Germinal center (tissue), 1 donor: ENCODE measurements at regions not wholly inside any gene's neighbourhood (a gene's known extent, or its start where the extent isn't known, plus 50 kb on each side); places are given as distances from the start of the nearest gene placed in this dataset.
"Not testable (repeated sequence)": the region's sequence is repeated elsewhere in the genome, so short reads cannot be mapped to it uniquely, and the experiment has no call there.

ENCODE experiments used
- DNase-seq: peaks from one replicate; pipeline ENCODE4 v3.0.0; 2012; ENCODE audit warnings: mixed read lengths, low spot score

DNA sequence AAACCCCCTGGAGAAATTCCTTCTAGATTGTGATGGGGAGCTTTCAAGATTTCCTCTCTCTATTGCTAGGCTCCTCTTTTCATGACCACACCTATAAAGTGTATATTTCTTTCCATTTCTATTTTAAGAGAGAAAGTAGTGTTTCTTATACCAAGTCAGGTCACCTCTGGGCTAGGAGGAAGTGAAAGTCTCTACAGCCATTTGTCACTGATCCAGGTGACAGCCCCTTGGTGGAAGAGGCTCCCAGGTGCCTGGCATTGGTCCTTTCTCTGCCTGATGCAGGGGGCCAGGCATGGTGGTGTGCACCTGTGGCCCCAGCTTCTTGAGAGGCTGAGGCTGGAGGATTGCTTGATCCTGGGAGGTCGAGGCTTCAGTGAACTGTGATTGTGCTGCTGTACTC lies 64.7 kb downstream of the DHCR7 start:
- peak; percentile 62 for DNase-seq

DNA sequence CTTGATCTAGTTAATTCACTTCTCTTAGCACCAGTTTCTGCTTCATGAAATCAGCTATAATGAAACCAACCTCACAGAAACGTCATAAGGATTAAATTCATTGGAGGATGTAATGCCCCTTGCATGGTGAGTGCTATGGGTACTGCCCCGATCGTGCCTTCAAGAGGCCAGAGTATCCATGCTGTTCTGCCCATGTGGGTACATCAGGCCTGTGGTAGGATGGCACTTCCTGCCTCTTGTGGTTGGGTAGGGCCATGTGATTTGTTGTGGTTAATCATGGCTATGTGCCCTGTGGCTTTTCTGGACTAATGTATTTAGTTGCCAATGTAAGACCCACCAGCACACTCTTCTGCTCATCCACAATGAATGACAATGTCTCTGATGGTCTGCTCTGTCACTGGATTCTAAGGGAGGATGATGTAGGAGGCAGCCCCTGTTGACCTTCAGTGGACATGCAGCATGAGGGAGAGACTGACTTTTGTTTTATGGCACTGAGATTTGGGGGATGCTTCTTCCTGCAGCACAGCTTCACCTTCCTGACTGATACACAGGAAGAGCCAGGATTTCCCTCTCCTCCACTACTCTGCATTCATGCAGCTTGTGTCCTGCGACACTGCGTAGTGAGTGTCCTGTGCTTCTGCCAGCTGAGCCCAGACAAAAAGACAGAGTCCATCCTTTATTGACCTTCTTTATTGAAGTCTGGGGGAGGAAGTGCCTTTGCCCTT lies 66.2 kb downstream of the DHCR7 start:
- DNase-seq, result no peak

DNA sequence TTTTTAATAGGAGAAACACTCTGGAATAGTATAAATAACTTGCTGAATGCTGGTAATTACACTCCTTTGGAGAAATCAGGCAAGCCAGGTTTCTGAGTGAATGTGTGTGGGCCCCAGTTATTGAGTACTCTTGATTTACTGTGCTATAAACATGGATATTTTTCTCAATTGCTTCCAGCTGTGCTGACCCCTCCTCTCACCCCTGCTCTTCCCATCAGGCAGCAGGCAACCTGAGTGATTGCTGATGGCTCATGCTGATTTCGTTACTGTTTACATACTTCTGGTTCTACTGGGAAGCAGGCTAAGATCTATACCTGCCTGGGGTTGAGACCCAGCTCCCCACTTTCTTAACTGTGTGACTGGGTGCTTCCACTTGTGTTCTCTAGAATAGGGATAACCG lies 68.5 kb downstream of the DHCR7 start:
- DNase-seq, result no peak

DNA sequence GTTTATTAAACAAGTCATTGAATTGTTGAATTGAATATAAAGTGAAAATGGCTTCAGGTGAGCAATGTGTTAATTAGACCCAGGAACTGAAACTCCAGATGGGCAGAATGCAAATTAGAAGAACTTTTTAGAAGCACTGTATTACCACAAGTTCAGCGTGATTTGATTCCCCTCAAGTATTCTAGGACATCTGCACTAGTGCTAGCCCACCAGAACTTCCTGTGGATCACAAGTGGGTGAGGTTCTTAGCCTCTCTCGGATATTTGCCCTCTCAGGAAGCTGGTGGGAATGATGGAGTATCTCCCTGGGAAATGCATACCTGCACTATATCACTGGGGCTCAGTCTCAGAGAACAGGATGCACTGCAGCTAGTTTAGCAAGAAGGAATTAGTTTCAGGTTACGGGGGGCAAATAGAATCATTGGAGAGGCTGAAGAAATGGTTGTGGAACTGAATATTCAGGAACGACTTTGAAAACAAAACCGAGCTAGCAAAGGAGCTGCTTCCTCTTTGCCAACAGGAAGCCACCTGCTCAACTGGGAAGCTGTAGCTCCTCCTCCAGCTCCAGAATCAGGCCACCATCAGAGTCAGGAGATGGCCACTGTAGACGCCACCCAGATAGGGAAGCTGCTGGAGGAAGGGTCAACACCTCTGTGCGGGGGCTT lies 74.3 kb downstream of the DHCR7 start:
- DNase-seq, result peak; percentile 65

DNA sequence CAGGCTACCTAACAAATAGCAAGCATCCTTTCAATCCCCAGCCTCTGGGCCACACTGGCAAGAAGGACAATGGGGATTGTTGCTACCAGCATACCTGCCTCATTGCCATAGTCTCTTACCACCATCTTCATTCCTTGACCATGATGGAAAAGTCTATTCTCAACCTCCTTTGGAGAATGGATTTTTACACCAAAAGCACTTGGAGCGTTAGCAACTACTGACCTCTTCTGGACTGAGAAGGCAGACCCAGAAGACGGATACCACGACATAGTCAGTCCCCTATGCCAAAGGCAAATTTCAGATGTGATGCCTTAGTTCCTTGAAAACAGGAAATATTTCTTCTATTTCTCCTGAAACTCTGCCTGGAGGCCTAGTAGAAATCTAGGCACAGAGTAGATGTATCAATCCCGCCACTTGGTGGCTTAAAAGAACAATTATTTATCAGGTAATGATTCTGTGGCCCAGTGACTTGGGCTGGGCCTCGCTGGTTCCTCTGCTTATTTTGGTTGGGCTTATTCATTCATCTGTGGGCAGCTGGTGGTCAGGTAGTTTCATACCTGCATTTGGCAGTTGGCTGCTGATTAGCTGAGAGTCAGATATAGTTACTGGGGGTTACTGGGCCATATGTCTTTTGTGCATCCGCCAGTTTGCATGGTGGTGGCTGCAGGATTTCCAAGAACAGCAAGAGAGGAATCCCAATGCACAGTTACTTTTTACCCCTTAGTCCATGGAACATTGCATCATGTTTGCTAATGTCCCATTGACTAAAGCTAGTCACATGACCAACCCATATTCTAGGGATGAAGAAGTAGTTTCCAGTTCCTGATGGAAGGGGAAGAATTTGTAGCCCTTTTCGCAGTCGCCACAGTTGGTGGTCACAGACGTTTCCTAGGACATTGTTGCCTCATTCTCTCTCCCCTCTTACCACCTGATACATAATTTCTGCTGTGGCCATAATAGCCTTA lies 75.2 kb downstream of the DHCR7 start:
- no peak for DNase-seq

DNA sequence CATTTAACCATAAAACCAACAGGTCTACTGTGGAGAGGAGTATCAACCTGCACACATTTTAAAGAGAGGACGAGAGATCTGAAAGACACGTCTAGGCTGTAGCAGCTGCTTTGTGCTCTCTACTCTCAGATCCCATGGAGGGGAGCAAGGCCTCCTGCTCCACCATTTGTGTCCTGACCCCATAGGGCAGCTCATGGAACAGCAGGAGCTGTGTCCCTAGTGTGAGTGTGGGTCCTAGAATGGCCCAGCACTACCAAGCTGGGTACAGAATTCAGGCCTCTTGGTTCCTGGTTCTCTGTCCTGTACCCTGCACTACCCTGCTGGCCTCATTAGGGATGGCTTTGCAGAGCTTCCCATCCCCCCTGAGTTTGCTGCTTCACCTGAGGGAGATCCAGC lies 76.5 kb downstream of the DHCR7 start:
- no peak for DNase-seq

DNA sequence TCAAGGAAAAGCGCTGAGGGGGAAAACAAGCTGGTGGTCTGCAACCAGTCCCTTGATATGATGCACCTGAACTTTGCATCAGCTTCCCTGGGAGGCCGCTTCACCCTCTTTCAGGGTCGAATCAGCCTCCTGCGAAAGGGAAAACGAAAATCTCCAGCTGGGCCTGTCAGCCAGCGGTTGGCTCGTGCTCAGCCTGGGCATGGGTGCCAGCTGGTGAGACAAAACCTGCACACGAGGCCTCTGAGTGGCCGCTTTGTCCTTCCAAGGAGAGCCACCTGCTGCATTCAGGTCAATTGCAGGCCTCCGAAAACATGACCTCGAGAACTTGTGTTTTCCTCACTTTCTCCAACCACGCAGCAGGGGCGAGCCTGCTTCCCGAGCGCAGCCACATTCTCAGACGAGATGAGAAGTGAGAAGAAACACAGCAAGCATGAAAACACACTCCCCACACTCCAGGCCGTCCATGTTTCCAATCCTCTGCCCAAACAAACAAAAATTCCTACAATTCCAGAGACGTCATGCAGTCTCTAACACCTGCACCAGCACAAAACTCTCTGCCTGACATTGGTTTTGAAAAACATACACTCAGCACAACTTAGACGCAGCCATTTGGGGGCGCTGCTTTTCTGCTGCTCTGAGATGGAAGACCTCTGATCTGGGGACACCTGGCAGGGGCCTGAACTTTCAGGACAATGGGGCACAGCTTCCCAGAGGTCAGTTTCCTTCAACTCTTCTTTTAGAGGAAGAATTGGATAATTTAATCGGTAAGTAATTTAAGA lies 77.1 kb downstream of the DHCR7 start:
- DNase-seq, result no peak

DNA sequence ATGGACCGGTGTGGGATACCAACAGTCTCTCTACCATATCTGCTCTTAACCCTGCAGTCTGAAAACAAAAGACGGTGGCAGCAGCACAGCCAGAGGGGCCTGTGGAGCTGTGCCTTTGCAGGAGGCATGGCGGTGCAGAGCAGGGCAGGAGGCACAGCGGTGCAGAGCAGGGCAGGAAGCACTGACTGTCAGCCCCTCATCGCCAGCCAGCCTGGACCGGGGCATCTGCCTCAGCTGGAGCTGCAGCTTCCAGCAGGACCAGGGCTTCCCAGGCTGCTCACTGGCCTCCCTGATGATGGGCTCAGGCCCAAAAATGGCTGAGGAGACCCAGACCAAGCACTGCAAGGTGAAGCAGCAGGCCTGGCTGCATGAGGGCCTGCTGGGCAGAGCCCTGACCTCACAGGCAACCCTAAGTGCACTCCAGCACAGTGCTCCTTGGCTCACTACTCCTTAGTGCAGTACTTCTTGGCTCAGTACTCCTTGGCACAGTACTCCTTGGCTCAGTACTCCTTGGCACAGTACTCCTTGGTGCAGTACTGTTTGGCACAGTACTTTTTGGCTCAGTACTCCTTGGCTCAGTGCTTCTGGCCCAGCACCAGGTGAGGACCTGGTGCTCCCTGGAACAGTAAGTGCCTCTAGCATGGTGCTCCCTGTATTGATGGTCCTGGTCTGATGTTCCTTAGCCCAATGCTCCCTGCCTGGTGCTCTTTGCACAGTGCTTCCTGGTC lies 78.0 kb downstream of the DHCR7 start:
- no peak for DNase-seq

DNA sequence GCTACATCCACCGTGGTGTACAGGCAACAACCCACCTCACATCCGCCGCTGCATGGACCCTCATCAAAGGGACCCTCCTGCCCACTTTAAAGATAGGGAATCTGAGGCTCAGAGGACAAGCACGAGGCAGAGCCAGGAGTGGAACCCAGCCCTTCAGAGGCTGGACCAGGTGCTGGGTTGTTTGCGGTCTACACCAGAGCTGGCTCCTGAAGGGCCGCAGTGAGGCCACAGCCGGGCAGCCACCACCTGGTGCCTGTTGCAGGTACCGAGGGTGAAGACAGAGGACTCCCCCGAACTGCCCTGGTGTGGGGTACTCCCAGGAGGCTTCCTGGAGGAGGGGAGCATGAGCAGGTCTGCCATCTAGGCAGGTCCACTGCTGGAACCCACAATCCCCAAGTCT lies 78.8 kb downstream of the DHCR7 start:
- DNase-seq, result no peak

DNA sequence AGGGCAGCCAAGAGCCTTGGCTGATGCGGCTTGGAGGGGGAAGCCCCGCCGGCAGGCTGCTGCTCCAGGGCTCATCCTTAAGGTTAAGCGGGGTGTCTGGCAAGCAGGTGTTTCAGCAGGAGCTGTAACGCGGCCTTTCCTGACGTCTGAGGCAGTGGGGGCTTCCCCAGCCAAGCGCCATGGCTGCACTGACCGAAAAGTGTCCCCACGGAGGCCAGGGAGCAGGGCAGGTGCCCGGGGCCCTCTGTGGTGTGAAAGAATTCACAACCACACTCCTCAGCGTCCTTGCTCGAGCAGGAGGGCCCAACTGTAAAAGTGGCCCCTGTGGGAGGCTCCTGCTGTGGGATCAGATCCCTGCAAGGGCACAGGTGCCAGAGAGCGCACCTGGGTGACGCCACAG lies 79.2 kb downstream of the DHCR7 start:
- no peak for DNase-seq

DNA sequence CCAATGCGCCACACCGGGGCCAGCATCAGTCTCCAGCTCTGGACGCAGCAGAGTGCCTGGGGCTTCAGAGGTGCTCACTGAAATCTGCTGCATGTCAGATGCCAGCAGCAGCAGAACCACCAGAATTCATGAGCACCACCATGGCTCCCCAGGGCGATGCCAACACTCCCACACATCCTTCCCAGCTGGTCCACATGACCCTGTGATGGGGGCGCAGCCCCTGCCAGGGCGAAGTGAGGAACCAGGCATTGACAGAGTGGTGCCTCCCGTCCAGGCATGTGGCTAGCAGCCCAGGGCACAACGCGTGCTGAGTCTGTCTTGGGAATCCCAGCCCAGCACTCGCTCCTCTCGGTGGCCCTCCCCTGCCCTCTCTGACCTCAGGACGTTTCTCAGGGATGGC lies 80.4 kb downstream of the DHCR7 start:
- DNase-seq, result no peak

DNA sequence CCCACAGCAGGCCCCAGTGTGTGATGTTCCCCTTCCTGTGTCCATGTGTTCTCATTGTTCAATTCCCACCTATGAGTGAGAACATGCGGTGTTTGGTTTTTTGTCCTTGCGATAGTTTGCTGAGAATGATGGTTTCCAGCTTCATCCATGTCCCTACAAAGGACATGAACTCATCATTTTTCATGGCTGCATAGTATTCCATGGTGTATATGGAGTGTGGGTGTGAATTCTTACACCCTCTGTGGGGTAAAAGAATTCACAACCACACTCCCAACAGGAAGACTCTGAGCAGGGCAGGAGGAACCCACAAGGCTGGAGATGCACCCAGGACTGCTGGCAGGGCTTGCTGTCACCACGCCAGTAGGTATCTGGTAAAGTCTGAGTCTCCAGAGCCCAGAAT lies 80.9 kb downstream of the DHCR7 start:
- not testable (repeated sequence) for DNase-seq

DNA sequence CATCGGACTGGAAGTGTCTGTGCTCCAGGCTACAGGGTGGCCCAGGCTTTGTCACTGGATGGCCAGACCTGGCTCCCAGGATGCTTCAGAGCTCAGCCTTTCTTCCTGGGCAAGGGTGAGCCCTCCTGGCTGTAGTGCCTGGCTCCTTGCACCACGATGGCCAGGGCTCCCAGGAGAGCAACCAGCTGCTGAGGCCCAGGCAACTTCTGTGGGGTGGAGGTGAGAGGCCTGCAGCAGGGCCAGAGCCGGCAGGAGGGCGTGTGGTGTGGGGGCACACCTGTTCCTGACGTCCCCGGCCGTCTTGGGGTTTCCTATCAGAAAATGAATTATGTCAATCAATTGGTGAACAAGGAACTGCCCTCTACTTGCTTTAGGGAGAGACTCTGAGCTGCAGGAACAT lies 82.1 kb downstream of the DHCR7 start:
- no peak for DNase-seq

DNA sequence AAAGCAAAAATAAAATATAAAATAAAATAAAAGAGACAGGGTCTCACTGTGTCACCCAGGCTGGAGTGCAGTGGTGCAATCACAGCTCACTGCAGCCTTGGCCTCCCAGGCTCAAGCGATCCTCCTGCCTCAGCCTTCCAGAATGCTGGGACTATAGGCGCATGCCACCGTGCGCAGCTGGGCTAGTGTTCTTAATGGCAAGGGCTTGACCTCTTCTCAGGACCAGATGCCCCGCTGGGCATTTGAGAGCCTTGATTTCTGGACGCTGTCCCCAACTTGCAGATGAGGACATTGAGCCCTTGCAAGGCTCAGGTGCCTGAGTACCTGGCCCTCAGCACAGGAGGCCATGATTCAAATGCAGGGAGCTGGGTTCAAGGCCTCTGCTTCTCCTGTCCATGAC lies 82.6 kb downstream of the DHCR7 start:
- no peak for DNase-seq

DNA sequence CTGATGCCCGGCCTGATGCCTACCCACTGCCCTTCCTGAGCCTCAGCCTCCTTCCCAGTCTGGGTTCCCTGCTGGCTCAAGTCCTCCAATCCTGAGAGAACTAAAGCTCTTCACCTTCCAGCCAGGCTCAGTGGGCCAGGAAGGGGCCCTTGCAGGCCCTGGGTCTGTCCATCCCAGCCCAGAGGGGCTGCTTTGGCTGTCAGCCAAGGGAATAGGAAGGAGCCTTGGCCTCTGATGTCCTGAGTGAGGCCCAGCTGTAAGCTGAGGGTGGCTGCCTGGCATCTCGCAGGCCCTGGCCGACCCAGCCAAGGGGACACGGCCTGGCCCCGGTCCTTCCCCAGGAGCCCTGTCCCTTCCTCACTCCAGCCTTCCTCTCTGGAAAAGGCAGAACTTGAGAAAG lies 83.4 kb downstream of the DHCR7 start:
- no peak for DNase-seq

DNA sequence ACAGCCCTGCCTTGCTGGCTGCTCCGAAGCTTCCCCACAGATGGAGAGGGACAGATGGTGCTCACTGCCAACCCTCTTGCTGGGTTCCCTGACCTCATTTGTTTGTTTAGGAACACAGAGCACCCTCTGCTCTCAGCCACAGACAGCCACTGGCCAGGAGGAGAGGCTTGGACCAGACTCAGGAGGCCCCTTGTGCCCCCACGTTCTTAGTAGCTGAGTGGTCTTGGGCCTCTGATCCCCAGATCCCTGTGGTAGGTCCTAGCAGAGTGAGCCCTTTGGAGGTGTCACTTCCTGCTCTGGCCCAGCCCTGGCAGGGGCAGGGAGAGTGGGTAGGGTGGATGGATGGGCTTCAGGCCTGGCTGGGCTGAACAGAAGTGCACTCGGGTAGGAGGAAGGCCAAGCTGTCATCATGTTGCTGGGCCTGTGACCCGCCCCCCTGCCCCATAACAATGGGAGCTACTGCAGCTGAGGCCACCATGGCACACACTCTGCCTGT lies 84.0 kb downstream of the DHCR7 start:
- no peak for DNase-seq

DNA sequence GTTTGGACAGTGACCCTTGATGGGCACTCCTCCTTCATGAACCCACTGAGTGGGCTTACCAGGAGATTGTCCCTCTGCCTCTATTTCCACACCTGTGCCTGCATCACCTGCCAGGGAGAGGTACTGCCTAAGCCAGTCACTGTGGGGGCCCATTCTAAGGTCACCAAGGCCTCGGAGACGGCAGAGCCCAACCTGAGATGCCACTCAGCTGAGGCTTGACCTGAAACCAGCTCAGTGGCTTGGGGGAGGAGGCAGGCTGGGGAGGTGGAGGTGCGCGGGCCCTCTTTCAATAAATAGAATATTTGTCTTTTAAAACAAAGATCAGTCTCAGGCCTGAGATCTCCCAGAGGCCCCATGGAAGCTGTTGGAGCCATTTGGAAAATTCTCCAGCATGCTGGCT lies 84.5 kb downstream of the DHCR7 start:
- DNase-seq, result no peak

DNA sequence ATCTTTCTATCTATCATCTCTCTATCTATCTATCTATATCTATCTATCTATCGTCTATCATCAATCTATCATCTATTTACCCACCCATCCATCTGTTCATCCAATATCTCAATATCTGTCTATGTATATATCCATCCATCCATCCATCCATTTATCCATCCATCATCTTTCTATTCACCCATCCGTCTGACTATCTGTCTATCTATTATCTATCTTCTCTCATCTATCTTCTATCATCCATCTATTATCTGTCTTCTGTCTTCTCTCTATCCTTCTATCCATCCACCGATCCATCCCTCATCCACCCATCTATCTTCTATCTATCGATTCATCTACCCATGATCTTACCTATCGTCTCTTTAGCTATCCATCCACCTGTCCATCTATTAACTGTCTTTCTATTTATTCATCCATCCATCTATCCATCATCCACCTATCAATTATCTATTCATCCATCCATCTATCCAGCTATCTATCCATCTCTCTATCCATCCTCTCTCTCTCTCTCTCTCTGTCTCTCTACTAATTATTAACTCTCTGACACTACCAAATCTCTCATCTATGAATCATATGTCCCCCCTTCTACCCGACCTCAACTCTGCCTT lies 89.1 kb downstream of the DHCR7 start:
- DNase-seq, result no peak

DNA sequence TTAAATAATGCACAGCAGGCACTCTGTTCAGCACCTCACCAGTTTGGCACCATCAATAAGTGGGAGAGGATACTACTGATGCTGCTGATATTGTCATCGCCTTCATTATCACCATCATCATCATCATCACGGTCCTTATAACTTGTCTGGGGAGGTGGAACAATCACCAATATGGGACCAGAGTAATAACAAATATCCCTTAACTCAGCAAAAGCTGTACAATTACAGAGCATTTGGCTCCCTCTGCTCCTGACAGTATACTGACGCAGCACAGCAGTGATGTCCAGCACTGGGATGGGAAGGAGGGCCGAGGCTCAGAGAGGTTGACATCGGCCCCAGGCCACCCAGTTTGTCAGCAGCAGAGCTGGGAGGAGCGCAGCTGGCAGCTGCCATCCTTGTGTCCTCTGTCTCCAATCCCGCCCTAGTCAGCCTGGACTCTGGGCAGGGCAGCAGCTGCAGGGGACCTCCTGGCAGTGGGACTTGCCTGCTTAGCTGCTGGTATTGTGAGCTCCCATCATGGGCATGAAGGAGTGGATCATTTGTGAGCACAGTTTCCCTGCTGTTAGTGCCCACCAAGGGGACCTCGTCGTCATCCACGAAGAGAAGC lies 90.0 kb downstream of the DHCR7 start:
- DNase-seq, result no peak

DNA sequence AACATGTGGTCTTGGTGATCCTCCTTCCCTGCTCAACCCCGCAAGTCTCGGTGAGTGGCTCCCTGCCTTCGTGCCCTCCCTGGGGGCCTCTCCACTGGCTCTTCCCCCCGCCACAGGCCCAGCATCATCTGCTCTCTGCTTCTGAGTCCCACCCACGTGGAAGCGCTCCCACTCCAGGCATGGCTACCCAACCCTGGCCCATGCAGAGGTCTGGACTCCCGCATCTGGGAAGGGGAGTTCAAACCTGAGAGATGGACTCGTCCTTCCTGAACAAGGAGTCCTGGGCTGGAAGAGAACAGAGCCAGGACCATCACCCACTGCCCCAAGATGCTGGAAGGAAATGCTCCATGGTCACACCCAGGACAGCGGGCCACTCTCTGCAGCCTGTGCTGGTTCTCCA lies 90.8 kb downstream of the DHCR7 start:
- DNase-seq, result no peak
